ENCODE measurements at regions not wholly inside any gene's neighbourhood (a gene's known extent, or its start where the extent isn't known, plus 50 kb on each side); places are given as distances from the start of the nearest gene placed in this dataset.

DNA sequence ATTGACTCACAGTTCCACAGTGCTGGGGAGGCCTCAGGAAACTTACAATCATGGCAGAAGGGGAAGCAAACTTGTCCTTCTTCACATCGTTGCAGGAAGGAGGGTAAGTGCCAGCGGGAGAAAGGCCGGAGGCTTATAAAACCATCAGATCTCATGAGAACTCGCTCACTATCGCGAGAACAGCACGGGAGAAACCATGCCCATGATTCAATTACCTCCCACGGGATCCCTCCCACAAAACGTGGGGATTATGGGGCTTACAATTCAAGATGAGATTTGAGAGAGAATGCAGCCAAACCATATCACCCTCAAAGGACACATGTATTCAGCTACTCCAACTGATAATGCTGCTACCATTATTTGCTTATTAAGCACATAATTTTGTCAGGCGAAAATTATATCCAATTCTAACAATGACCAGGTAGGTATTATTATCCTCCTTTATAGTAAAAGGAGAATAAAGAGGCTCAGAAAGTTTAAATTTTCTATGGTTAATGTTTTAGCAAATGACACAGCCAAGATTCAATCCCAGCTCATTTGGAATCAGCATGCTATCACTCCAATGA, 327.2 kb upstream of the CDIN1 start:
- H3K27ac ChIP-seq = no peak overlapping the region
- TF ChIP-seq, protein P1, sequence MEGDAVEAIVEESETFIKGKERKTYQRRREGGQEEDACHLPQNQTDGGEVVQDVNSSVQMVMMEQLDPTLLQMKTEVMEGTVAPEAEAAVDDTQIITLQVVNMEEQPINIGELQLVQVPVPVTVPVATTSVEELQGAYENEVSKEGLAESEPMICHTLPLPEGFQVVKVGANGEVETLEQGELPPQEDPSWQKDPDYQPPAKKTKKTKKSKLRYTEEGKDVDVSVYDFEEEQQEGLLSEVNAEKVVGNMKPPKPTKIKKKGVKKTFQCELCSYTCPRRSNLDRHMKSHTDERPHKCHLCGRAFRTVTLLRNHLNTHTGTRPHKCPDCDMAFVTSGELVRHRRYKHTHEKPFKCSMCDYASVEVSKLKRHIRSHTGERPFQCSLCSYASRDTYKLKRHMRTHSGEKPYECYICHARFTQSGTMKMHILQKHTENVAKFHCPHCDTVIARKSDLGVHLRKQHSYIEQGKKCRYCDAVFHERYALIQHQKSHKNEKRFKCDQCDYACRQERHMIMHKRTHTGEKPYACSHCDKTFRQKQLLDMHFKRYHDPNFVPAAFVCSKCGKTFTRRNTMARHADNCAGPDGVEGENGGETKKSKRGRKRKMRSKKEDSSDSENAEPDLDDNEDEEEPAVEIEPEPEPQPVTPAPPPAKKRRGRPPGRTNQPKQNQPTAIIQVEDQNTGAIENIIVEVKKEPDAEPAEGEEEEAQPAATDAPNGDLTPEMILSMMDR (conservative IDR thresholded peaks at IDR 0.05) = no peak
- TF ChIP-seq ZFX (IDR thresholded peaks at IDR 0.05) = no peak

DNA sequence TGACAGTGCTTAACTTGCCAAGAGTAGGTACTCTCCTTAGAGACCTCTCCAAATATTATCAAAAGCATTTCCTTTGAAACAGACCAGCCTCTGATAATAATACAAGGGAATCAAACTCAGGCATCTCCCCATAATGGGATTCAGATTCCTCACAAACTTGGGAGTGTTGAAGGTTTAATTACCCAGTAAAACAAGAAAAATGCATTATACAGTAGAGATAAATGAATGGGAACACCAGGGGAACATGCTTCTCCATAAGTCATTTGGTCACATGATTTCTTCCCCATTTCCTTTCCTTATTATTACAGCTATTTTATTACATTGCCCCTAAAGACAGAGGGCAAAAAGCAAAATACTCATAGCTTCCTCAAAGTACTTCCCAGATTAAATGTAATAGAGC, 325.0 kb upstream of the CDIN1 start:
- TF ChIP-seq, protein P1 (conservative IDR thresholded peaks at IDR 0.05) = no peak
- TF ChIP-seq ZFX (IDR thresholded peaks at IDR 0.05) = no peak
- H3K27ac ChIP-seq = no peak overlapping the region

DNA sequence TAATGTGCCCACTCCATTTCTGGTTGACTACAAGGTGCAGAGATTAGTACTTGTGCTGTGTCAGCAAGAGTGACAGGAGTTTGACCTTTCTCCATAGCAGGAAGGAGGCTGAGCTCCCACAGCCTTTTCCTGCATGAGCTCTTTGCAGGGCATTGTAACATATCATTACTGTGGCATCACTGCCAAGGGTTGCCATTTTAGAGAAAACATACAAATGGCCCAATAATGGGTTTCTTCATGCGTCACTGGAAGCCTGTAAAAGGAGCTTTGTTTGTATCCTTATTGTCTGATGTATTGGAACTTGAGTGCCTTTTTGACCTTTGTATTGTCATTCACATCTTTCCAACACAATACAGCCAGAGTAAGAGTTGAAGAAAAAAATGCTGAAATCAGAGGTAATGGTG, 323.0 kb upstream of the CDIN1 start:
- H3K27ac ChIP-seq = no peak overlapping the region
- TF ChIP-seq, protein P1 (conservative IDR thresholded peaks at IDR 0.05) = no peak
- TF ChIP-seq ZFX (IDR thresholded peaks at IDR 0.05) = no peak

DNA sequence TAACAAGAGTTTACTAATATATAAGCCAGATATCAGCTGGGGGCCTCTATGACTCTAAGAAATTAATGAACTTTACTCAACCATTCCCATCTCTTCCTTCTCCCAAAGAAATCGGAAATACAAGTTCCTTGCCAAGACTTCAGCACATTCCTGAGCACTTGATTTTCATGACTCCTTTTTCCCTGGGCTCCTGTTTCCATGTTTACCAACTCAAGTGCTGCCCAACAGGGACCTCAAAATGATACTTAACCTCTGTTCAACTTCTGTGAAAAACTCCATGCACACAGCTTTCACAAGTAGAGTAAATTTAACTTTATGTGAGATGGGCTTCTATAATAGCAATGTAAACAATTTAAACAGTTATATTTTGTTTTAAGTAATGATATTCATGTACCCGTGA, 315.8 kb upstream of the CDIN1 start:
- no peak overlapping the region for H3K27ac ChIP-seq
- no peak for TF ChIP-seq ZFX (IDR thresholded peaks at IDR 0.05)
- TF ChIP-seq, protein P1 (conservative IDR thresholded peaks at IDR 0.05) = no peak

DNA sequence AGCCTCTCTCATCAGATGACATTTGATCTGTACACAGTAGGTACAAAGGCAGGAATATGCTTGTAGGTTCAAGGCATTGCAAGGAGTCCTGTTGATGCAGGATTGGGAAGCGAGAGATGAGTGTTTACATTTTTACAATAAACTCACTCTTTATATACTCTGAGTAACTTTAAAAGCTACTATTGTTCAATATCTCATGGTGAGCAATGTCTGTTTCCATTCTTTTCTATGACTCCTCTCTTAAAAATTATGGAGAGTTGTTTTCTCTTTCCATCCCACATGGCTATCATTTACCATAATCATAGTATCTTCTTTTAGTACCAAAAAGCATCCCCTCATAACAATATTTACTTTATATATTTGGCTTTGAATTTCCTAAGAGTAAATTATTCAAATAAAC, 314.0 kb upstream of the CDIN1 start:
- TF ChIP-seq, protein P1 (conservative IDR thresholded peaks at IDR 0.05) = no peak
- TF ChIP-seq ZFX (IDR thresholded peaks at IDR 0.05) = no peak
- H3K27ac ChIP-seq = no peak overlapping the region

DNA sequence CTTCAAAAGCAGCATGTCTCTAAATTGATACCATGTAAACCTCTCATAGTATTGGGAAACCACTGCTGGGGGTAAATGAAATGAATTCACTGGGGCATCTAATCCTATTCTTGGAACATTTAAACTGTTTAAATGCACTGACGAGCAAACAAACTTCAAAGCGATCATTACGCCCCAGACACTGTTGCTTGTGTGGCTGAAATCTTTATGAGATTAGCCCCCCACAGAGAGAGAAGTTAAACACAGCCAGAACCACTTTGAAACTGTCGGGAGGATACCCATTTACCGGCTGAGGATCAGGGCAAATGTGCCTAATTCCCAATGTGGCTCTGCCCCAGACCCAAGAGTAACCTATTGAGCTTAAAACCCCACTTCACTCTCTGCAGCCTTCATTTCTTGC, 308.4 kb upstream of the CDIN1 start:
- TF ChIP-seq ZFX (IDR thresholded peaks at IDR 0.05) = no peak
- TF ChIP-seq, protein P1 (conservative IDR thresholded peaks at IDR 0.05) = no peak
- no peak overlapping the region for H3K27ac ChIP-seq

DNA sequence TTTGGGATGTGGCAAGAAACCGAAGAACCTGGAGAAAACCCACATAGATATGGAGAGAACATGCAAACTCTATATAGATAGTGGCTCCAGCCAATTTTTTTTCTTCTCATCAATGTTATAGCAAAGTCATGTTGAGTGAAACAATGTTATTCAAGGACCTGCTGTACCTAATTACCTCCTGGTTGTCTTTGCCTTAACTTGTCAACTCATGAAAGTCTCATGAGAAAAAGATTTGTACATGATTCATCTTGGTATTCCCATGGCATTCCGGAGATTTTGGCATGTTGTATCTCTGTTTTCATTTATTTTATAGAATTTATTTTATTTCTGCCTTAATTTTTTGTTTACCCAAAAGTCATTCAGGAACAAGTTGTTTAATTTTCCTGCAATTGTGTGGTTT, 303.8 kb upstream of the CDIN1 start:
- TF ChIP-seq, protein P1 (conservative IDR thresholded peaks at IDR 0.05) = no peak
- no peak for TF ChIP-seq ZFX (IDR thresholded peaks at IDR 0.05)
- H3K27ac ChIP-seq = no peak overlapping the region

Measured in C4-2B (cell line).